HepG2 (cell line): ENCODE measurements at regions not wholly inside any gene's neighbourhood (a gene's known extent, or its start where the extent isn't known, plus 50 kb on each side); places are given as distances from the start of the nearest gene placed in this dataset.

Experiments used
- ATAC-seq: fragments of 200-7000 bp; cut with Tn5 transposase; 3 replicates; pipeline ENCODE4 v1.9.1; 2020; ENCODE audit warnings: mild to moderate bottlenecking, moderate library complexity
- BruUV-seq: library from RNA; stranded (reverse); fragments of 400-500 nt; replicated peaks from 2 replicates; lab custom pipeline; 2021; lab: Mats Ljungman, UMichigan
- CTCF ChIA-PET: fragments of 300-600 bp; formaldehyde crosslinking; extraction: SDS; loops from one replicate; lab custom pipeline; 2021; ENCODE audit warnings: low total read pairs, inconsistent platforms, low intra/inter-chr PET ratio; lab: Yijun Ruan, JAX
- POLR2A ChIA-PET: fragments of 350-600 bp; sonication (Branson Sonifier 250); formaldehyde crosslinking; loops from one replicate; lab custom pipeline; 2020; ENCODE audit warnings: antibody characterized with exemption, inconsistent platforms; lab: Yijun Ruan, JAX
- DNase-seq: peaks from one replicate; pipeline ENCODE4 v3.0.0-alpha.2; 2015; ENCODE audit warnings: low spot score
- FAIRE-seq: peaks from 3 replicates; lab custom pipeline; 2011; peaks lifted over from hg19 to GRCh38; lab: Jason Lieb, UNC
- H2AFZ ChIP-seq: one replicate; pipeline ENCODE4 v1.6.1; 2011; ENCODE audit warnings: low read length, inconsistent platforms
- H3K27ac ChIP-seq: fragments of 300-600 bp; 3 replicates; pipeline ENCODE4 v1.8.0; 2011; ENCODE audit warnings: mixed run types, mild to moderate bottlenecking, mixed read lengths, low read length, inconsistent platforms; ENCODE audit not compliant: insufficient read depth; ENCODE audit errors: extremely low read length
- H3K27me3 ChIP-seq, 2 experiments: fragments of 200-600 bp in 1 of 2; 2 replicates in 1 of 2; 3 replicates in 1 of 2; pipeline versions ENCODE4 v1.6.0 to v1.8.0; 2011; ENCODE audit warnings: low read length in 2 of 2, mild to moderate bottlenecking in 2 of 2, moderate library complexity in 2 of 2, inconsistent platforms in 1 of 2; ENCODE audit not compliant: insufficient read depth in 2 of 2, control insufficient read depth in 1 of 2
- H3K36me3 ChIP-seq, 2 experiments: fragments of 200-600 bp in 1 of 2; replicated peaks in 1 of 2; 2 replicates in 1 of 2; 3 replicates in 1 of 2; pipeline versions ENCODE4 v1.5.1 to v1.8.0; 2011; ENCODE audit warnings: low read length in 2 of 2, inconsistent platforms in 1 of 2; ENCODE audit not compliant: insufficient read depth in 2 of 2, control insufficient read depth in 1 of 2
- H3K4me1 ChIP-seq: 2 replicates; pipeline ENCODE4 v1.5.1; 2012; ENCODE audit warnings: low read length, inconsistent platforms; ENCODE audit not compliant: insufficient read depth
- H3K4me2 ChIP-seq: 2 replicates; pipeline ENCODE4 v1.6.0; 2011; ENCODE audit warnings: low read depth, low read length, inconsistent platforms
- H3K4me3 ChIP-seq, 3 experiments: fragments of 200-600 bp in 1 of 3; sonication (generic), shearing (Covaris generic) in 1 of 3; replicated peaks in 1 of 3; 2 replicates each; pipeline ENCODE4 v1.5.1; 2011 to 2016; ENCODE audit warnings: low read length in 3 of 3, inconsistent platforms in 2 of 3, low read depth in 2 of 3, mild to moderate bottlenecking in 2 of 3, control low read depth in 1 of 3, mixed read lengths in 1 of 3; ENCODE audit not compliant: insufficient read depth in 1 of 3
- H3K79me2 ChIP-seq: one replicate; pipeline ENCODE4 v1.6.1; 2011; ENCODE audit warnings: low read length, inconsistent platforms; ENCODE audit not compliant: insufficient read depth
- H3K9ac ChIP-seq: 2 replicates; pipeline ENCODE4 v1.6.0; 2011; ENCODE audit warnings: mild to moderate bottlenecking, low read depth, low read length, inconsistent platforms; ENCODE audit not compliant: insufficient read depth
- H3K9me3 ChIP-seq: 2 replicates; pipeline ENCODE4 v1.5.1; 2012; ENCODE audit warnings: mild to moderate bottlenecking, low read length
- H4K20me1 ChIP-seq: 2 replicates; pipeline ENCODE4 v1.6.0; 2011; ENCODE audit warnings: inconsistent platforms, mild to moderate bottlenecking, low read length, moderate library complexity; ENCODE audit not compliant: insufficient read depth
- DPF2 ChIP-seq: sonication (generic); formaldehyde crosslinking; IDR thresholded peaks from 2 replicates; pipeline ENCODE4 v1.4.0; 2020; ENCODE audit warnings: mild to moderate bottlenecking, low read depth, missing genetic modification reagents, borderline replicate concordance
- HNRNPUL1 ChIP-seq: fragments of 200-400 bp; formaldehyde crosslinking; IDR thresholded peaks from 2 replicates; pipeline ENCODE4 v1.6.1; 2017; ENCODE audit warnings: low read depth, mild to moderate bottlenecking, low read length, moderate library complexity
- JARID2 ChIP-seq: sonication (generic); formaldehyde crosslinking; IDR thresholded peaks from 2 replicates; pipeline ENCODE4 v1.8.1; 2023; ENCODE audit warnings: missing genetic modification reagents, inconsistent platforms; ENCODE audit not compliant: insufficient replicate concordance
- MIXL1 ChIP-seq: IDR thresholded peaks from 2 replicates; pipeline ENCODE4 v1.6.1; 2016
- PAWR ChIP-seq: sonication (generic); formaldehyde crosslinking; IDR thresholded peaks from 2 replicates; pipeline ENCODE4 v1.4.0; 2020; ENCODE audit warnings: missing genetic modification reagents, mild to moderate bottlenecking, borderline replicate concordance
- SP2 ChIP-seq: sonication (generic); formaldehyde crosslinking; IDR thresholded peaks from 2 replicates; pipeline ENCODE4 v1.5.1; 2020; ENCODE audit warnings: mild to moderate bottlenecking, missing genetic modification reagents
- WIZ ChIP-seq: sonication (generic); formaldehyde crosslinking; IDR thresholded peaks from 2 replicates; pipeline ENCODE4 v1.5.1; 2020; ENCODE audit warnings: mild to moderate bottlenecking, missing genetic modification reagents
- ZNF44 ChIP-seq: sonication (generic); formaldehyde crosslinking; IDR thresholded peaks from 2 replicates; pipeline ENCODE4 v1.5.1; 2020; ENCODE audit warnings: mild to moderate bottlenecking, missing genetic modification reagents
- ZNF501 ChIP-seq: sonication (generic); formaldehyde crosslinking; IDR thresholded peaks from 2 replicates; pipeline ENCODE4 v1.5.1; 2020; ENCODE audit warnings: mild to moderate bottlenecking, moderate library complexity, missing genetic modification reagents
- ZNF547 ChIP-seq: sonication (generic); formaldehyde crosslinking; IDR thresholded peaks from 2 replicates; pipeline ENCODE4 v1.5.1; 2020; ENCODE audit warnings: mild to moderate bottlenecking, missing genetic modification reagents
- ZNF891 ChIP-seq: sonication (generic); formaldehyde crosslinking; IDR thresholded peaks from 2 replicates; pipeline ENCODE4 v1.5.0; 2020; ENCODE audit warnings: mild to moderate bottlenecking, missing genetic modification reagents
- WGBS: methylation state at CpG from one replicate; pipeline ENCODE4 v1.1.6; 2017; ENCODE audit warnings: low lambda C conversion rate; 5-methylcytosine and 5-hydroxymethylcytosine counted together
- in situ Hi-C: cut with HindIII; loops from 2 replicates; pipeline ENCODE4 v1.10.0; 2017; ENCODE audit warnings: low pct_unique_long_range_greater_than_20kb; ENCODE audit not compliant: extremely low pct_ligation_motif_present
- intact Hi-C: fragments of 100-400 bp; cut with micrococcal nuclease; formaldehyde crosslinking; loops from one replicate; pipeline ENCODE4 v1.10.0; 2022; ENCODE audit not compliant: unreplicated experiment
- TF ChIP-seq, protein P1 (sequence below): sonication (generic); formaldehyde crosslinking; IDR thresholded peaks from 2 replicates; pipeline ENCODE4 v1.5.0; 2020; ENCODE audit warnings: missing genetic modification reagents, mild to moderate bottlenecking, borderline replicate concordance

DNA sequence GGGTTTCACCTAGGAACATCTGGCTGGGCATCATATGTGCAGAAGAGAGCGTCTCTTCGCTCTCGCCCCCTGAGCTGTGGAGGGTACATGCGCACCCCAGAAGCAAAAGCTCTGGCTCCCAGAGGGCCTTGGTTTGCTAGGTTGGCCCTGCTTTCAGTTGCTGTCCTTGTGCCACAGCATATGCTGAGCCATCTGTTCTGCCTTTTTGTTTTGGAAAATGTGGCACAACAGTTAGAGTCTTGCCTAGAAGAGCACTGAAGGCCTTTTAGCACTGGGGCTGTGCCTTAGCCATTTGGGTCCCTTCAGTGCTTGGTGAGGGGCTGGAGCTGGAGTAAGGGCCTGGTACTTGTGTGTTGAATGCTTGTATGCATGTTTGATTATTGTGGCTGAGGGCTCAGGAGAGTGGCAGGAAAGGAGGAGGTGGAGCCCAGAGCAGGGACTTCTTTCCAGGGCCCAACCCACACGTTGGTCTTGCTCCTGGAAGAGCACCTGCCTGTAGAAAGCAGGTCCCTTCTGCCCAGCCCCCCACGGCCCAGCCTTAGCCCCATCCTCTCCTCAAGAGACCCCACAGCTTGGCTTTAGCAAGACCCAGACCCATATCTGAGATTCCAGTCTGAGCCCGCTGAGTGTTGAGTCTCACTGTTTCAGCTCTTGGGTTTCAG, 113.7 kb downstream of the SLC25A47 start:
- no peak overlapping the region for H3K27ac ChIP-seq
- in situ Hi-C loops: no loop called here
- no peak for TF ChIP-seq PAWR (CRISPR knock-in tag)
- no peaks in the 10 kb centered on the region for H4K20me1 ChIP-seq
- H3K4me2 ChIP-seq: no peak overlapping the region
- no peaks in the 10 kb centered on the region for H3K79me2 ChIP-seq
- H3K36me3 ChIP-seq: no peaks in the 10 kb centered on the region
- ATAC-seq: no peak
- no peak for FAIRE-seq
- no peak for DNase-seq
- H3K4me3 ChIP-seq: no peak overlapping the region
- no peaks in the 10 kb centered on the region for H3K9me3 ChIP-seq
- BruUV-seq: no TSS peak
- no peak overlapping the region for H3K9ac ChIP-seq
- no peak overlapping the region for H2AFZ ChIP-seq
- peaks cover 23% of the 10 kb centered on the region for H3K4me1 ChIP-seq
- no peaks in the 10 kb centered on the region for H3K27me3 ChIP-seq
- CTCF ChIA-PET: no interaction called here
- POLR2A ChIA-PET: no interaction called here
- intact Hi-C loops: no loop called here
- WGBS: 93% methylated on average over 4 of the region's 7 CpGs

DNA sequence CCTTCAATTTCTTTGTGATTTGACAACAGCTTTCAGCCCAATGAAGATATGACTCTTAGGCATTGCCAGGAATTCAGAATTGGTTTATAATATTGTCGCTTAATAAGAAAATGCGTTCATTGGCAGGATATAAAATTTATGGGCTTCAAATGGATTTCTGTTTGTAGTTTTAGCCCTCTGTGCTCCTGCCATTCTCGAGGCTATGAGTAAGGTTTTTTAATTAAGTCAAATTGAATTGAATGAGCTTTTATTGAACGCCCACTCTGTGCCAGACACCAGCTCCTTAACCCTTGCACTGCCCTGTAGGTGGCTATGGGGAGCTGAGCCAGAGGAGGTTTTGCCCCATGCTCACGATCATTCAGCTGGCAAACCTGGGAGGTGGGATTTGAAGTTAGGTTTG, 115.1 kb downstream of the SLC25A47 start:
- no peaks in the 10 kb centered on the region for H3K9me3 ChIP-seq
- BruUV-seq: no TSS peak
- H3K9ac ChIP-seq: no peak overlapping the region
- peaks cover 23% of the 10 kb centered on the region for H3K4me1 ChIP-seq
- no peaks in the 10 kb centered on the region for H3K27me3 ChIP-seq
- ChIA-PET POLR2A (no interaction called here), CTCF (no interaction called here)
- no peak for DNase-seq
- H3K79me2 ChIP-seq: no peaks in the 10 kb centered on the region
- no peak overlapping the region for H3K27ac ChIP-seq
- WGBS: 77% methylated on average over 5 of the region's 5 CpGs
- FAIRE-seq: no peak
- intact Hi-C loops: no loop called here
- H3K4me3 ChIP-seq: no peak overlapping the region
- no peaks in the 10 kb centered on the region for H3K36me3 ChIP-seq
- H4K20me1 ChIP-seq: no peaks in the 10 kb centered on the region
- TF ChIP-seq WIZ (CRISPR knock-in tag) (no peak), ZNF547 (CRISPR knock-in tag) (no peak), SP2 (CRISPR knock-in tag) (no peak), JARID2 (CRISPR knock-in tag) (no peak), HNRNPUL1 (no peak), MIXL1 (CRISPR knock-in tag) (no peak), ZNF44 (CRISPR knock-in tag) (no peak), ZNF501 (CRISPR knock-in tag) (no peak), DPF2 (CRISPR knock-in tag) (no peak), ZNF891 (CRISPR knock-in tag) (no peak)
- TF ChIP-seq, protein P1, sequence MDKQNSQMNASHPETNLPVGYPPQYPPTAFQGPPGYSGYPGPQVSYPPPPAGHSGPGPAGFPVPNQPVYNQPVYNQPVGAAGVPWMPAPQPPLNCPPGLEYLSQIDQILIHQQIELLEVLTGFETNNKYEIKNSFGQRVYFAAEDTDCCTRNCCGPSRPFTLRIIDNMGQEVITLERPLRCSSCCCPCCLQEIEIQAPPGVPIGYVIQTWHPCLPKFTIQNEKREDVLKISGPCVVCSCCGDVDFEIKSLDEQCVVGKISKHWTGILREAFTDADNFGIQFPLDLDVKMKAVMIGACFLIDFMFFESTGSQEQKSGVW (CRISPR knock-in tag): no peak
- ATAC-seq: no peak
- no peak overlapping the region for H2AFZ ChIP-seq
- no peak overlapping the region for H3K4me2 ChIP-seq
- in situ Hi-C loops: no loop called here
